ES-I3 (cell line): ENCODE measurements at regions not wholly inside any gene's neighbourhood (a gene's known extent, or its start where the extent isn't known, plus 50 kb on each side); places are given as distances from the start of the nearest gene placed in this dataset.

Source experiments
- H3K36me3 ChIP-seq: 2 replicates; pipeline ENCODE4 v1.6.1; 2013; ENCODE audit warnings: mild to moderate bottlenecking, low read length, control low read depth, moderate library complexity; ENCODE audit not compliant: insufficient read depth
- H3K4me1 ChIP-seq: 2 replicates; pipeline ENCODE4 v1.6.1; 2013; ENCODE audit warnings: mild to moderate bottlenecking, control low read depth, low read length; ENCODE audit not compliant: insufficient read depth
- H3K9ac ChIP-seq: 2 replicates; pipeline ENCODE4 v1.6.1; 2013; ENCODE audit warnings: low read depth, mild to moderate bottlenecking, low read length, moderate library complexity
- H3K9me3 ChIP-seq: 2 replicates; pipeline ENCODE4 v1.6.1; 2013; ENCODE audit warnings: mild to moderate bottlenecking, low read length, moderate library complexity; ENCODE audit not compliant: control insufficient read depth, insufficient read depth

- H3K4me1 ChIP-seq: no peaks in the 10 kb centered on the region
- H3K9ac ChIP-seq: no peak overlapping the region
- H3K36me3 ChIP-seq: no peaks in the 10 kb centered on the region
- peaks cover 4% of the 10 kb centered on the region; the same call in 1 of the 2 replicates for H3K9me3 ChIP-seq
These were observed 192.9 kb downstream of the RHOU start for GRCh38 chr1:228927946-228928898.

- Histone ChIP-seq H3K9me3 (peaks cover 4% of the 10 kb centered on the region; the same call in 1 of the 2 replicates), H3K9ac (no peak overlapping the region), H3K36me3 (no peaks in the 10 kb centered on the region), H3K4me1 (no peaks in the 10 kb centered on the region)
These were observed 194.3 kb downstream of the RHOU start for GRCh38 chr1:228929476-228930027.

GRCh38 chr1:228930479-228930957 lies 195.2 kb downstream of the RHOU start:
- no peak overlapping the region for H3K9ac ChIP-seq
- H3K4me1 ChIP-seq: no peaks in the 10 kb centered on the region
- no peaks in the 10 kb centered on the region; the same call in 1 of the 2 replicates for H3K9me3 ChIP-seq
- no peaks in the 10 kb centered on the region for H3K36me3 ChIP-seq

- Histone ChIP-seq H3K4me1 (peaks cover 14% of the 10 kb centered on the region; the same call in 1 of the 2 replicates), H3K9me3 (no peaks in the 10 kb centered on the region; the same call in 1 of the 2 replicates), H3K36me3 (no peaks in the 10 kb centered on the region)
These were observed 198.5 kb downstream of the RHOU start for GRCh38 chr1:228933753-228934152.

GRCh38 chr1:228935198-228935663 lies 200.0 kb downstream of the RHOU start:
- Histone ChIP-seq H3K36me3 (no peaks in the 10 kb centered on the region), H3K9ac (no peak overlapping the region), H3K4me1 (peaks cover 14% of the 10 kb centered on the region; the same call in 1 of the 2 replicates), H3K9me3 (no peaks in the 10 kb centered on the region)

More at GRCh38 chr1:228933753-228934152, 198.5 kb downstream of the RHOU start:
- no peak overlapping the region for H3K9ac ChIP-seq

- peaks cover 14% of the 10 kb centered on the region; the same call in 1 of the 2 replicates for H3K4me1 ChIP-seq
- no peaks in the 10 kb centered on the region for H3K9me3 ChIP-seq
- no peaks in the 10 kb centered on the region for H3K36me3 ChIP-seq
These were observed 200.8 kb downstream of the RHOU start for GRCh38 chr1:228935855-228936727.

GRCh38 chr1:228936881-228937280 lies 201.6 kb downstream of the RHOU start:
- H3K4me1 ChIP-seq: peaks cover 14% of the 10 kb centered on the region; the same call in 1 of the 2 replicates
- H3K9me3 ChIP-seq: no peaks in the 10 kb centered on the region
- no peaks in the 10 kb centered on the region for H3K36me3 ChIP-seq
- no peak overlapping the region for H3K9ac ChIP-seq

More at GRCh38 chr1:228935855-228936727, 200.8 kb downstream of the RHOU start:
- H3K9ac ChIP-seq: no peak overlapping the region

GRCh38 chr1:228937351-228937750 lies 202.1 kb downstream of the RHOU start:
- Histone ChIP-seq H3K4me1 (peaks cover 14% of the 10 kb centered on the region; the same call in 1 of the 2 replicates), H3K36me3 (no peaks in the 10 kb centered on the region), H3K9ac (no peak overlapping the region)

GRCh38 chr1:228937851-228938536 lies 202.7 kb downstream of the RHOU start:
- Histone ChIP-seq H3K4me1 (peaks cover 14% of the 10 kb centered on the region; the same call in 1 of the 2 replicates), H3K9ac (no peak overlapping the region), H3K36me3 (no peaks in the 10 kb centered on the region), H3K9me3 (no peaks in the 10 kb centered on the region)

More at GRCh38 chr1:228937351-228937750, 202.1 kb downstream of the RHOU start:
- no peaks in the 10 kb centered on the region for H3K9me3 ChIP-seq

GRCh38 chr1:228938537-228938901 lies 203.2 kb downstream of the RHOU start:
- H3K9me3 ChIP-seq: no peaks in the 10 kb centered on the region
- H3K4me1 ChIP-seq: peaks cover 14% of the 10 kb centered on the region; the same call in 1 of the 2 replicates
- no peaks in the 10 kb centered on the region for H3K36me3 ChIP-seq
- H3K9ac ChIP-seq: no peak overlapping the region

- no peaks in the 10 kb centered on the region for H3K9me3 ChIP-seq
- no peaks in the 10 kb centered on the region for H3K36me3 ChIP-seq
- peaks cover 14% of the 10 kb centered on the region; the same call in 1 of the 2 replicates for H3K4me1 ChIP-seq
- no peak overlapping the region for H3K9ac ChIP-seq
These were observed 203.9 kb downstream of the RHOU start for GRCh38 chr1:228939001-228939691.

- Histone ChIP-seq H3K36me3 (no peaks in the 10 kb centered on the region), H3K4me1 (peaks cover 14% of the 10 kb centered on the region; the same call in 1 of the 2 replicates), H3K9ac (no peak overlapping the region), H3K9me3 (no peaks in the 10 kb centered on the region)
These were observed 204.7 kb downstream of the RHOU start for GRCh38 chr1:228939881-228940392.

- no peaks in the 10 kb centered on the region for H3K9me3 ChIP-seq
- H3K9ac ChIP-seq: no peak overlapping the region
These were observed 205.2 kb downstream of the RHOU start for GRCh38 chr1:228940526-228940925.

More at GRCh38 chr1:228940526-228940925, 205.2 kb downstream of the RHOU start:
- peaks cover 14% of the 10 kb centered on the region; the same call in 1 of the 2 replicates for H3K4me1 ChIP-seq
- H3K36me3 ChIP-seq: no peaks in the 10 kb centered on the region
